Ascending aorta (tissue), 2 donors: ENCODE measurements at regions not wholly inside any gene's neighbourhood (a gene's known extent, or its start where the extent isn't known, plus 50 kb on each side); places are given as distances from the start of the nearest gene placed in this dataset.

Source experiments
- DNase-seq, 2 donors: peaks; one replicate each; pipeline ENCODE4 v3.0.0-alpha.2; 2019; ENCODE audit warnings: low spot score in 2 of 2
- H3K27ac ChIP-seq, 2 donors: fragments of 200-600 bp; sonication (generic); one replicate each; pipeline ENCODE4 v1.5.1; 2016 to 2017; ENCODE audit warnings: mild to moderate bottlenecking in 1 of 2
- H3K27me3 ChIP-seq: fragments of 200-600 bp; sonication (generic); one replicate; pipeline ENCODE4 v1.5.1; 2017
- H3K36me3 ChIP-seq, 2 donors: fragments of 200-600 bp; sonication (generic); one replicate each; pipeline ENCODE4 v1.5.1; 2016
- H3K4me1 ChIP-seq, 2 donors: fragments of 200-600 bp; sonication (generic); one replicate each; pipeline ENCODE4 v1.5.1; 2016 to 2017; ENCODE audit warnings: mild to moderate bottlenecking in 1 of 2
- H3K4me3 ChIP-seq, 2 donors: fragments of 200-600 bp; sonication (generic); one replicate each; pipeline ENCODE4 v1.5.1; 2016 to 2017; ENCODE audit warnings: mild to moderate bottlenecking in 1 of 2
- H3K9me3 ChIP-seq, 2 donors: fragments of 200-600 bp; sonication (generic); one replicate each; pipeline ENCODE4 v1.5.1; 2016
- intact Hi-C: fragments of 100-400 bp; cut with DNase I; formaldehyde crosslinking; loops from one replicate; pipeline ENCODE4 v1.15.1; 2023
- TF ChIP-seq, protein P1 (sequence below), 3 experiments: fragments of 200-600 bp in 2 of 3; fragments of 450-650 bp in 1 of 3; sonication (generic) in 2 of 3; IDR thresholded peaks; one replicate each; pipeline ENCODE4 v1.5.1; 2016 to 2019; ENCODE audit warnings: antibody characterized with exemption in 3 of 3, mild to moderate bottlenecking in 1 of 3, moderate library complexity in 1 of 3

DNA sequence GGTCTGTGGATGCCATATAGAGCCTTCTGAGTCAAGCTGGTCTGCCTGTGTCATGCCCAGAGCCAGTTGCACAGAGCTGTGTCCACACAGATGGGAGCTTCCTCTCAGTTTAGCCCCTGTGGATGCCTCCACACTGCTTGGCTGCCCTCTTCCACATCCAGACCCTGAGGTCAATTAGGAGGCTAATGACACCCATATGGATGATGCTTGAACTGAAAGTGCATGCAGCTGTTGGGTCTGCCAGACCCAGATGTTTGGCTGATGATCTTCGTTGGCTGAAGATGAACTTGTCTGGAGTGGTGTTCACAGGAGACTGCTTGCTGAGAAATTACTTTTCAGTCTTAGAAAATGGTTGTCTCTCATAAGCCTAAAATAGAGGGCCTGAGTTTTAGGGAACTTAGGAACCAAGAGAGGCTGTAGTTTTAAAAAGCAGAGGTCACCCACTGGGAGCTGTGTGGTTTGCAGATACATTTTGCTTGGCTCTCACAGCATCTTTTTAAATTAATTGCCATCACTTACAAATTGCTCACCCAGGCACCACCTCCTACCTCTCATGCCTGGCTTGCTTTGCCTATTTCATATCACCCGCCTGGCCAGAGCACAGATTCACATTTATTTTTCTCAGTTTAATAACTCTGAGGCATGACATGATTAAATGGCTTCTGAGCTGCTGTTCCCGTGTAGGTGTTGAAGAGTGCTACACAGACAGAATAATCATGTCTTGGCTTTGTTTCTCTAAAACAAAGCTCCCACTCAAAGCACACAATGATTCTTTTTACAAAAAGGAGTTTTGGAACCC lies 176.1 kb downstream of the MINAR1 start:
- Histone ChIP-seq H3K4me1 (no peaks in the 10 kb centered on the region), H3K4me3 (no peak overlapping the region), H3K9me3 (no peaks in the 10 kb centered on the region), H3K27ac (no peak overlapping the region), H3K27me3 (no peaks in the 10 kb centered on the region), H3K36me3 (no peaks in the 10 kb centered on the region)
- intact Hi-C loops, result no loop called here
- TF ChIP-seq, protein P1, sequence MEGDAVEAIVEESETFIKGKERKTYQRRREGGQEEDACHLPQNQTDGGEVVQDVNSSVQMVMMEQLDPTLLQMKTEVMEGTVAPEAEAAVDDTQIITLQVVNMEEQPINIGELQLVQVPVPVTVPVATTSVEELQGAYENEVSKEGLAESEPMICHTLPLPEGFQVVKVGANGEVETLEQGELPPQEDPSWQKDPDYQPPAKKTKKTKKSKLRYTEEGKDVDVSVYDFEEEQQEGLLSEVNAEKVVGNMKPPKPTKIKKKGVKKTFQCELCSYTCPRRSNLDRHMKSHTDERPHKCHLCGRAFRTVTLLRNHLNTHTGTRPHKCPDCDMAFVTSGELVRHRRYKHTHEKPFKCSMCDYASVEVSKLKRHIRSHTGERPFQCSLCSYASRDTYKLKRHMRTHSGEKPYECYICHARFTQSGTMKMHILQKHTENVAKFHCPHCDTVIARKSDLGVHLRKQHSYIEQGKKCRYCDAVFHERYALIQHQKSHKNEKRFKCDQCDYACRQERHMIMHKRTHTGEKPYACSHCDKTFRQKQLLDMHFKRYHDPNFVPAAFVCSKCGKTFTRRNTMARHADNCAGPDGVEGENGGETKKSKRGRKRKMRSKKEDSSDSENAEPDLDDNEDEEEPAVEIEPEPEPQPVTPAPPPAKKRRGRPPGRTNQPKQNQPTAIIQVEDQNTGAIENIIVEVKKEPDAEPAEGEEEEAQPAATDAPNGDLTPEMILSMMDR (IDR thresholded peaks at IDR 0.05), result no peak
- DNase-seq, result no peak

- Histone ChIP-seq H3K36me3 (no peaks in the 10 kb centered on the region), H3K4me3 (no peak overlapping the region), H3K27ac (no peak overlapping the region), H3K27me3 (no peaks in the 10 kb centered on the region), H3K9me3 (no peaks in the 10 kb centered on the region), H3K4me1 (no peaks in the 10 kb centered on the region)
- DNase-seq, result no peak
- intact Hi-C loops, result no loop called here
- TF ChIP-seq, protein P1 (IDR thresholded peaks at IDR 0.05), result no peak
These were observed 177.4 kb downstream of the MINAR1 start for GRCh38 chr15:79609506-79609905.

DNA sequence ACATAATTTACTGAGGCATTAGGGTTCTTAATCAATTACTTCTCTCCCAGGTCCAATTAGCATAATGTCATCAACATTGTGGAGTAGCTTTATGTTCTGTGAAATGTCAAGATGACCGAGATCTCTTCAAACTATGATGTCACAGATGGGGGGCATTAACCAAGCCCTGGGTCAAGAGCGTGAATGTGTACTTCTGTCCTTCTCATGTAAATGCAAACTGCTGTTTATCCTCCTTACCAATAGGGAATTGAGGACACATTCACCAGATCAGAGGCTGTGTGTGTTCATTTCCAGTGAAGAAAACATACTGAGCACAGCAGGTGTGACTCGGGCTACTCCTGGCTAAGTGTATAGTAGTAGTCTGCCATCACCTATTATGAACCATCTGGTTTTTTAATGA lies 177.9 kb downstream of the MINAR1 start:
- Histone ChIP-seq H3K4me3 (no peak overlapping the region), H3K9me3 (no peaks in the 10 kb centered on the region), H3K27ac (no peak overlapping the region), H3K27me3 (no peaks in the 10 kb centered on the region), H3K36me3 (no peaks in the 10 kb centered on the region), H3K4me1 (no peaks in the 10 kb centered on the region)
- intact Hi-C loops, result no loop called here
- DNase-seq, result no peak
- TF ChIP-seq, protein P1 (IDR thresholded peaks at IDR 0.05), result no peak

GRCh38 chr15:79615754-79616153 lies 183.6 kb downstream of the MINAR1 start:
- Histone ChIP-seq H3K36me3 (no peaks in the 10 kb centered on the region), H3K27ac (no peak overlapping the region), H3K27me3 (no peaks in the 10 kb centered on the region), H3K4me3 (no peak overlapping the region), H3K9me3 (no peaks in the 10 kb centered on the region), H3K4me1 (no peaks in the 10 kb centered on the region)
- TF ChIP-seq, protein P1 (IDR thresholded peaks at IDR 0.05), result no peak
- intact Hi-C loops, result no loop called here
- DNase-seq, result no peak

DNA sequence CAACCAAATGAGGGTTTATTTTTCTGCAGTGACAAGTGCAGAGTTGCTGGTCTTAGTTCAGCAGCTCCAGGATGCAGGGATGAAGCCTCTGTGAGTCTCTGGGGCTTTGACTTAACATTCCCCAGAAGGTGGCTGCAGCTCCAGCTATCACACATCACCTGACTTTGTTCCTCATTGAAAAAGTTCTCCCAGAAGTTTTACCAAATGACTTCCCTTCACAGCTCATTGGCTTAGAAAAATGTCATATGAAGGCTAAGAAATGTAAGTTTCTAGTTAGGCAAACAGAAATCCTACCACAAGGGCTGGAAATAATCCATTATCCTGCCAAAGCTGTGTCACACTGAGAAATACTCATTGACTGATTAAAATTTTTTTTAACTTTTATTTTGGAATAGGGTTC lies 184.9 kb downstream of the MINAR1 start:
- intact Hi-C loops, result no loop called here
- Histone ChIP-seq H3K27ac (no peak overlapping the region), H3K4me3 (no peak overlapping the region), H3K9me3 (no peaks in the 10 kb centered on the region), H3K4me1 (no peaks in the 10 kb centered on the region), H3K27me3 (no peaks in the 10 kb centered on the region), H3K36me3 (no peaks in the 10 kb centered on the region)
- TF ChIP-seq, protein P1 (IDR thresholded peaks at IDR 0.05), result no peak
- DNase-seq, result no peak
